ENCODE measurements at regions not wholly inside any gene's neighbourhood (a gene's known extent, or its start where the extent isn't known, plus 50 kb on each side); places are given as distances from the start of the nearest gene placed in this dataset.

DNA sequence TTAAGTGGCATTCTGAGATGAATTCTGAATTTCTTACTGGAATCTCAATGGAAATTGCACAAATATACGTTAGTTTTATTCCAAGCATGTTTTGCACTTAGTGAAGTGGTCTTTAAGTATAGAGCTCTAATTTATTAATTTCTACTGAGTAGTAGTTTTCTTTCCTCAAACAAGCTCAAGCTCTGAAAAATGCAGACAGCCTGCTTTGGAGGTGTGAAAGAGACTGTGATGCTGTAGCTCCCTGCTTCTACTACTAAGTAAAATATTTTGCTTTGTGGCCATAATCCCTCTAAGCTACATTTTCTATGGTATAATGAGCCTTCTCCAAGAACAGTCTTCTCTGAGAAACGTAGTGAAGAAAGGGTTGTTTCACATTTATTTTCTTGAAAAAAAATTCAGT, 243.5 kb upstream of the HS3ST5 start:
- ATAC-seq (no peak), DNase-seq (ENCODE audit: low read depth, low spot score) (no peak)
- Histone ChIP-seq H3K4me3 (ENCODE audit: low read depth in 2 of 2, low read length in 2 of 2) (no peak overlapping the region), H3K27ac (ENCODE audit: low read length) (no peak overlapping the region), H3K27me3 (ENCODE audit: control insufficient read depth, insufficient read depth, low read length) (no peaks in the 10 kb centered on the region), H3K4me1 (ENCODE audit: control insufficient read depth, insufficient read depth, low read length) (no peaks in the 10 kb centered on the region), H3K9me3 (ENCODE audit: control insufficient read depth, insufficient read depth, low read depth, low read length) (no peaks in the 10 kb centered on the region), H3K36me3 (ENCODE audit: control insufficient read depth, insufficient read depth, low read length) (no peaks in the 10 kb centered on the region)
- no peak for TF ChIP-seq POLR2AphosphoS5 (IDR thresholded peaks at IDR 0.05; ENCODE audit: low read depth, low read length)
- TF ChIP-seq, protein P1, sequence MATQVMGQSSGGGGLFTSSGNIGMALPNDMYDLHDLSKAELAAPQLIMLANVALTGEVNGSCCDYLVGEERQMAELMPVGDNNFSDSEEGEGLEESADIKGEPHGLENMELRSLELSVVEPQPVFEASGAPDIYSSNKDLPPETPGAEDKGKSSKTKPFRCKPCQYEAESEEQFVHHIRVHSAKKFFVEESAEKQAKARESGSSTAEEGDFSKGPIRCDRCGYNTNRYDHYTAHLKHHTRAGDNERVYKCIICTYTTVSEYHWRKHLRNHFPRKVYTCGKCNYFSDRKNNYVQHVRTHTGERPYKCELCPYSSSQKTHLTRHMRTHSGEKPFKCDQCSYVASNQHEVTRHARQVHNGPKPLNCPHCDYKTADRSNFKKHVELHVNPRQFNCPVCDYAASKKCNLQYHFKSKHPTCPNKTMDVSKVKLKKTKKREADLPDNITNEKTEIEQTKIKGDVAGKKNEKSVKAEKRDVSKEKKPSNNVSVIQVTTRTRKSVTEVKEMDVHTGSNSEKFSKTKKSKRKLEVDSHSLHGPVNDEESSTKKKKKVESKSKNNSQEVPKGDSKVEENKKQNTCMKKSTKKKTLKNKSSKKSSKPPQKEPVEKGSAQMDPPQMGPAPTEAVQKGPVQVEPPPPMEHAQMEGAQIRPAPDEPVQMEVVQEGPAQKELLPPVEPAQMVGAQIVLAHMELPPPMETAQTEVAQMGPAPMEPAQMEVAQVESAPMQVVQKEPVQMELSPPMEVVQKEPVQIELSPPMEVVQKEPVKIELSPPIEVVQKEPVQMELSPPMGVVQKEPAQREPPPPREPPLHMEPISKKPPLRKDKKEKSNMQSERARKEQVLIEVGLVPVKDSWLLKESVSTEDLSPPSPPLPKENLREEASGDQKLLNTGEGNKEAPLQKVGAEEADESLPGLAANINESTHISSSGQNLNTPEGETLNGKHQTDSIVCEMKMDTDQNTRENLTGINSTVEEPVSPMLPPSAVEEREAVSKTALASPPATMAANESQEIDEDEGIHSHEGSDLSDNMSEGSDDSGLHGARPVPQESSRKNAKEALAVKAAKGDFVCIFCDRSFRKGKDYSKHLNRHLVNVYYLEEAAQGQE (IDR thresholded peaks at IDR 0.05; ENCODE audit: insufficient read depth in 1 of 2, low read depth in 2 of 2, low read length in 1 of 2) = no peak
- TF ChIP-seq, protein P2, sequence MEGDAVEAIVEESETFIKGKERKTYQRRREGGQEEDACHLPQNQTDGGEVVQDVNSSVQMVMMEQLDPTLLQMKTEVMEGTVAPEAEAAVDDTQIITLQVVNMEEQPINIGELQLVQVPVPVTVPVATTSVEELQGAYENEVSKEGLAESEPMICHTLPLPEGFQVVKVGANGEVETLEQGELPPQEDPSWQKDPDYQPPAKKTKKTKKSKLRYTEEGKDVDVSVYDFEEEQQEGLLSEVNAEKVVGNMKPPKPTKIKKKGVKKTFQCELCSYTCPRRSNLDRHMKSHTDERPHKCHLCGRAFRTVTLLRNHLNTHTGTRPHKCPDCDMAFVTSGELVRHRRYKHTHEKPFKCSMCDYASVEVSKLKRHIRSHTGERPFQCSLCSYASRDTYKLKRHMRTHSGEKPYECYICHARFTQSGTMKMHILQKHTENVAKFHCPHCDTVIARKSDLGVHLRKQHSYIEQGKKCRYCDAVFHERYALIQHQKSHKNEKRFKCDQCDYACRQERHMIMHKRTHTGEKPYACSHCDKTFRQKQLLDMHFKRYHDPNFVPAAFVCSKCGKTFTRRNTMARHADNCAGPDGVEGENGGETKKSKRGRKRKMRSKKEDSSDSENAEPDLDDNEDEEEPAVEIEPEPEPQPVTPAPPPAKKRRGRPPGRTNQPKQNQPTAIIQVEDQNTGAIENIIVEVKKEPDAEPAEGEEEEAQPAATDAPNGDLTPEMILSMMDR (IDR thresholded peaks at IDR 0.05) = no peak
- TF ChIP-seq SIN3A (IDR thresholded peaks at IDR 0.05; ENCODE audit: borderline replicate concordance, insufficient read depth, low read depth, low read length) = no peak
- TF ChIP-seq TCF7L2 (IDR thresholded peaks at IDR 0.05; ENCODE audit: low read depth, low read length) = no peak
- intact Hi-C loops (cut with micrococcal nuclease; ENCODE audit: unreplicated experiment) = no loop called here
- POLR2A ChIA-PET = no interaction called here
- BruUV-seq (replicated peaks) = no TSS peak
- CTCF ChIA-PET = no interaction called here
- in situ Hi-C loops (cut with HindIII; ENCODE audit: low pct_unique_long_range_greater_than_20kb, low sequenced_read_pairs) = no loop called here

DNA sequence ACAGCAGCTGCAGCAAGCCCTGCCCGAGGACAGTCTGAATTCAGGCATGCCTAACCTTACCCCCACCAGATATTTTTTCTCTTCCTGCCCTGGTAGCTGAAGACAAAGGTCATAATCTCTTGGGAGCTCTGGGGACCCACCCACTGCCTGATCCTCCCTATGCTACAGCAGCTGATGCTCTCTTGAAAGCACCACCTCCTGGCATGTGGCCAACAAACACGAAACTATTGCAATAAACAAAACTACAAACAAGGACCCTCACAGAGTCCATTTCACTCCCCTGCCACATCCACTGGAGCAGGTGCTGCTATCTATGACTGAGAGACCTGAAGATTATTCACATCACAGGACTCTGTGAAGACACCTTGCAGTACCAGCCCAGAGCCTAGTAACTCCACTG, 238.5 kb upstream of the HS3ST5 start:
- in situ Hi-C loops (cut with HindIII; ENCODE audit: low pct_unique_long_range_greater_than_20kb, low sequenced_read_pairs) = no loop called here
- DNase-seq (ENCODE audit: low read depth, low spot score) = no peak
- Histone ChIP-seq H3K9me3 (ENCODE audit: control insufficient read depth, insufficient read depth, low read depth, low read length) (no peaks in the 10 kb centered on the region), H3K4me3 (ENCODE audit: low read depth in 2 of 2, low read length in 2 of 2) (no peak overlapping the region), H3K27me3 (ENCODE audit: control insufficient read depth, insufficient read depth, low read length) (no peaks in the 10 kb centered on the region), H3K4me1 (ENCODE audit: control insufficient read depth, insufficient read depth, low read length) (no peaks in the 10 kb centered on the region), H3K36me3 (ENCODE audit: control insufficient read depth, insufficient read depth, low read length) (no peaks in the 10 kb centered on the region), H3K27ac (ENCODE audit: low read length) (no peak overlapping the region)
- ATAC-seq = no peak
- TF ChIP-seq, protein P2 (IDR thresholded peaks at IDR 0.05) = no peak
- TF ChIP-seq, protein P1 (IDR thresholded peaks at IDR 0.05; ENCODE audit: insufficient read depth in 1 of 2, low read depth in 2 of 2, low read length in 1 of 2) = no peak
- no peak for TF ChIP-seq TCF7L2 (IDR thresholded peaks at IDR 0.05; ENCODE audit: low read depth, low read length)
- no peak for TF ChIP-seq SIN3A (IDR thresholded peaks at IDR 0.05; ENCODE audit: borderline replicate concordance, insufficient read depth, low read depth, low read length)
- TF ChIP-seq POLR2AphosphoS5 (IDR thresholded peaks at IDR 0.05; ENCODE audit: low read depth, low read length) = no peak
- POLR2A ChIA-PET = no interaction called here
- CTCF ChIA-PET = no interaction called here
- intact Hi-C loops (cut with micrococcal nuclease; ENCODE audit: unreplicated experiment) = no loop called here
- no TSS peak for BruUV-seq (replicated peaks)
